H1 (cell line): ENCODE measurements at regions not wholly inside any gene's neighbourhood (a gene's known extent, or its start where the extent isn't known, plus 50 kb on each side); places are given as distances from the start of the nearest gene placed in this dataset.

Source experiments
- CTCF ChIA-PET: fragments of 300-600 bp; sonication (Branson Sonifier 250); formaldehyde crosslinking; loops from one replicate; lab custom pipeline; 2021; ENCODE audit not compliant: partially characterized antibody; lab: Charles Lee
- POLR2A ChIA-PET: fragments of 300-600 bp; sonication (Branson Sonifier 250); formaldehyde crosslinking; loops from one replicate; lab custom pipeline; 2021; ENCODE audit warnings: inconsistent platforms; ENCODE audit not compliant: partially characterized antibody; lab: Charles Lee
- DNase-seq, 2 experiments: peaks; one replicate each; pipeline versions ENCODE4 v3.0.0 to v3.0.0-alpha.2; 2010 to 2022; ENCODE audit warnings: low spot score in 2 of 2, low read depth in 1 of 2, mixed read lengths in 1 of 2
- FAIRE-seq: peaks from 2 replicates; lab custom pipeline; 2011; peaks lifted over from hg19 to GRCh38; lab: Jason Lieb, UNC
- H2AFZ ChIP-seq: 2 replicates; pipeline ENCODE4 v1.8.1; 2012; ENCODE audit warnings: low read length, inconsistent platforms
- H2AK5ac ChIP-seq: 2 replicates; pipeline ENCODE4 v1.6.1; 2013; ENCODE audit warnings: low read depth, low read length
- H2BK120ac ChIP-seq: replicated peaks from 2 replicates; pipeline ENCODE3; 2013; ENCODE audit warnings: low read depth, low read length, inconsistent platforms
- H2BK12ac ChIP-seq: 2 replicates; pipeline ENCODE4 v1.6.1; 2013; ENCODE audit warnings: low read depth, low read length
- H2BK15ac ChIP-seq: 2 replicates; pipeline ENCODE4 v1.6.1; 2013; ENCODE audit warnings: low read length
- H2BK20ac ChIP-seq: 2 replicates; pipeline ENCODE4 v1.6.1; 2013; ENCODE audit warnings: low read length
- H2BK5ac ChIP-seq: 2 replicates; pipeline ENCODE4 v1.6.1; 2013; ENCODE audit warnings: low read depth, low read length
- H3K14ac ChIP-seq: 2 replicates; pipeline ENCODE4 v1.6.1; 2013; ENCODE audit warnings: inconsistent platforms; ENCODE audit not compliant: insufficient read length
- H3K18ac ChIP-seq: 2 replicates; pipeline ENCODE4 v1.6.1; 2013; ENCODE audit warnings: low read length; ENCODE audit errors: extremely low read depth
- H3K23ac ChIP-seq: 2 replicates; pipeline ENCODE4 v1.6.1; 2013; ENCODE audit warnings: inconsistent platforms; ENCODE audit not compliant: insufficient read length
- H3K23me2 ChIP-seq: 2 replicates; pipeline ENCODE4 v1.6.1; 2013; ENCODE audit warnings: low read depth, low read length
- H3K27ac ChIP-seq: 2 replicates; pipeline ENCODE4 v1.6.1; 2011; ENCODE audit warnings: low read depth, low read length, inconsistent platforms
- H3K27me3 ChIP-seq, 4 experiments: replicated peaks in 1 of 4; 1 replicate in 1 of 4; 2 replicates in 3 of 4; pipeline versions ENCODE4 v1.6.1 to v1.8.1; 2011 to 2013; ENCODE audit warnings: low read length in 3 of 4, mild to moderate bottlenecking in 3 of 4, inconsistent platforms in 2 of 4, mixed read lengths in 2 of 4, moderate library complexity in 1 of 4; ENCODE audit not compliant: control insufficient read depth in 3 of 4, insufficient read depth in 3 of 4; ENCODE audit errors: extremely low read depth in 1 of 4
- H3K36me3 ChIP-seq, 4 experiments: 2 replicates each; pipeline versions ENCODE4 v1.6.1 to v1.8.1; 2011 to 2013; ENCODE audit warnings: mild to moderate bottlenecking in 4 of 4, low read length in 3 of 4, moderate library complexity in 2 of 4, control low read depth in 1 of 4, inconsistent platforms in 1 of 4; ENCODE audit not compliant: insufficient read depth in 4 of 4, control insufficient read depth in 2 of 4
- H3K4ac ChIP-seq: replicated peaks from 2 replicates; pipeline ENCODE3; 2013; ENCODE audit warnings: low read length, low read depth, mixed read lengths, inconsistent platforms; ENCODE audit not compliant: insufficient read length
- H3K4me1 ChIP-seq, 4 experiments: replicated peaks in 1 of 4; 1 replicate in 1 of 4; 2 replicates in 3 of 4; pipeline versions ENCODE4 v1.6.1 to v1.8.1; 2011 to 2013; ENCODE audit warnings: low read length in 3 of 4, inconsistent platforms in 2 of 4, mixed read lengths in 1 of 4; ENCODE audit not compliant: insufficient read depth in 4 of 4, control insufficient read depth in 3 of 4
- H3K4me2 ChIP-seq, 2 experiments: 2 replicates each; pipeline versions ENCODE4 v1.6.1 to v1.8.1; 2011 to 2013; ENCODE audit warnings: low read depth in 2 of 2, low read length in 2 of 2, control low read depth in 1 of 2, inconsistent platforms in 1 of 2, mild to moderate bottlenecking in 1 of 2; ENCODE audit not compliant: insufficient read depth in 1 of 2
- H3K4me3 ChIP-seq, 4 experiments: fragments of 200-600, 300-600 bp in 1 of 4; sonication (generic), shearing (Covaris generic), sonication (Bioruptor Twin) in 1 of 4; 2 replicates each; pipeline versions ENCODE4 v1.5.1 to v1.8.1; 2011 to 2016; ENCODE audit warnings: low read length in 4 of 4, low read depth in 3 of 4, control low read depth in 2 of 4, inconsistent platforms in 2 of 4, mild to moderate bottlenecking in 2 of 4, mixed read lengths in 1 of 4, moderate library complexity in 1 of 4; ENCODE audit not compliant: insufficient read depth in 2 of 4; ENCODE audit errors: extremely low read depth in 1 of 4
- H3K56ac ChIP-seq: replicated peaks from 2 replicates; pipeline ENCODE3; 2013; ENCODE audit warnings: low read depth, mild to moderate bottlenecking, mixed read lengths, low read length, inconsistent platforms; ENCODE audit not compliant: insufficient read length
- H3K79me1 ChIP-seq: 2 replicates; pipeline ENCODE4 v1.6.1; 2013; ENCODE audit warnings: low read depth, low read length, control low read depth
- H3K79me2 ChIP-seq, 2 experiments: 2 replicates each; pipeline versions ENCODE4 v1.6.1 to v1.8.1; 2012 to 2013; ENCODE audit warnings: low read length in 2 of 2, mild to moderate bottlenecking in 2 of 2, inconsistent platforms in 1 of 2; ENCODE audit not compliant: insufficient read depth in 2 of 2, control insufficient read depth in 1 of 2
- H3K9ac ChIP-seq, 4 experiments: replicated peaks in 1 of 4; 1 replicate in 1 of 4; 2 replicates in 3 of 4; pipeline versions ENCODE4 v1.6.1 to v1.8.1; 2011 to 2013; ENCODE audit warnings: low read depth in 3 of 4, low read length in 3 of 4, control low read depth in 2 of 4, mild to moderate bottlenecking in 2 of 4, moderate library complexity in 2 of 4, inconsistent platforms in 1 of 4; ENCODE audit errors: extremely low read depth in 1 of 4
- H3K9me3 ChIP-seq, 2 experiments: 2 replicates each; pipeline versions ENCODE4 v1.6.1 to v1.8.1; 2012 to 2013; ENCODE audit warnings: mild to moderate bottlenecking in 2 of 2, moderate library complexity in 2 of 2, control low read depth in 1 of 2, inconsistent platforms in 1 of 2, low read depth in 1 of 2, low read length in 1 of 2, mixed read lengths in 1 of 2; ENCODE audit not compliant: insufficient read depth in 2 of 2
- H4K20me1 ChIP-seq, 2 experiments: replicated peaks in 1 of 2; 2 replicates each; pipeline versions ENCODE3 to v1.8.1; 2011 to 2013; ENCODE audit warnings: inconsistent platforms in 2 of 2, low read length in 2 of 2, mild to moderate bottlenecking in 1 of 2; ENCODE audit not compliant: insufficient read depth in 2 of 2, control insufficient read depth in 1 of 2
- H4K5ac ChIP-seq: 2 replicates; pipeline ENCODE4 v1.6.1; 2013; ENCODE audit warnings: low read length, low read depth, mixed read lengths, inconsistent platforms; ENCODE audit not compliant: insufficient read length
- H4K8ac ChIP-seq: 2 replicates; pipeline ENCODE4 v1.8.0; 2013; ENCODE audit warnings: mild to moderate bottlenecking, moderate library complexity, low read length, inconsistent platforms; ENCODE audit not compliant: insufficient read depth; ENCODE audit errors: extremely low read depth
- H4K91ac ChIP-seq: replicated peaks from 2 replicates; pipeline ENCODE3; 2013; ENCODE audit warnings: low read length, mixed read lengths, inconsistent platforms; ENCODE audit not compliant: insufficient read length
- CBX8 ChIP-seq: fragments of 300-800, 300-1000 bp; sonication (generic); IDR thresholded peaks from 2 replicates; pipeline ENCODE4 v1.7.1; 2016; ENCODE audit warnings: low read depth, low read length, borderline replicate concordance
- CEBPB ChIP-seq: IDR thresholded peaks from 2 replicates; pipeline ENCODE4 v1.6.1; 2012; ENCODE audit warnings: low read depth, low read length
- CTBP2 ChIP-seq: IDR thresholded peaks from 2 replicates; pipeline ENCODE4 v1.7.0; 2011; ENCODE audit warnings: borderline replicate concordance, mild to moderate bottlenecking, moderate library complexity, mixed read lengths, low read length; ENCODE audit not compliant: insufficient read depth, insufficient read length
- FOSL1 ChIP-seq: IDR thresholded peaks from 2 replicates; pipeline ENCODE4 v1.6.1; 2011; ENCODE audit warnings: mild to moderate bottlenecking, low read depth, low read length, moderate library complexity; ENCODE audit not compliant: insufficient read depth
- KDM4A ChIP-seq: IDR thresholded peaks from one replicate; pipeline ENCODE4 v1.7.1; 2012; ENCODE audit warnings: low read depth, mild to moderate bottlenecking, moderate library complexity, low read length, inconsistent platforms; ENCODE audit not compliant: severe bottlenecking
- NANOG ChIP-seq: IDR thresholded peaks from 2 replicates; pipeline ENCODE4 v1.6.1; 2011; ENCODE audit warnings: low read length, low read depth, mild to moderate bottlenecking, inconsistent platforms; ENCODE audit not compliant: insufficient read depth, poor library complexity, severe bottlenecking
- RFX5 ChIP-seq: IDR thresholded peaks from 2 replicates; pipeline ENCODE4 v1.6.1; 2011; ENCODE audit warnings: low read depth, low read length, improper control_type of control experiment, borderline replicate concordance
- ZNF274 ChIP-seq: IDR thresholded peaks from 2 replicates; pipeline ENCODE4 v1.7.0; 2012; ENCODE audit warnings: low read length, borderline replicate concordance; ENCODE audit errors: extremely low read depth
- WGBS, 2 experiments: shearing (Covaris generic) in 1 of 2; methylation state at CpG; one replicate each; pipeline versions ENCODE4 v1.1.6 to v1.1.7; 2013 to 2015; ENCODE audit warnings: low lambda C conversion rate in 2 of 2, mixed read lengths in 2 of 2, inconsistent platforms in 1 of 2, low coverage in 1 of 2, missing lambda C conversion rate in 1 of 2; ENCODE audit not compliant: insufficient replicate concordance in 2 of 2, insufficient coverage in 1 of 2, insufficient read length in 1 of 2; ENCODE audit errors: extremely low coverage in 1 of 2, missing lambda C conversion rate in 1 of 2; 5-methylcytosine and 5-hydroxymethylcytosine counted together

- CTCF ChIA-PET, result interaction anchor here (0.9 to 1.0 kb wide), 2 partner anchors 17 to 236 kb away, joined by 3 read pairs; no protein-coding TSS in a partner anchor
Observed at GRCh38 chr9:2465516-2465915, 156.1 kb upstream of the VLDLR start.

More at GRCh38 chr9:2465516-2465915, 156.1 kb upstream of the VLDLR start:
- FAIRE-seq (no peak), DNase-seq (no peak)
- Histone ChIP-seq H3K27ac (no peak overlapping the region), H2BK5ac (no peak overlapping the region), H3K36me3 (no peaks in the 10 kb centered on the region; a peak in 1 of 8 replicates), H4K5ac (no peak overlapping the region), H3K23ac (no peak overlapping the region), H2BK20ac (no peak overlapping the region), H3K14ac (no peak overlapping the region), H2BK120ac (no peak overlapping the region), H3K56ac (no peak overlapping the region), H3K18ac (no peak overlapping the region), H3K79me1 (no peaks in the 10 kb centered on the region), H3K4me2 (no peak overlapping the region), H2AK5ac (no peak overlapping the region), H2BK12ac (no peak overlapping the region), H3K23me2 (no peaks in the 10 kb centered on the region), H2AFZ (no peak overlapping the region), H4K91ac (no peak overlapping the region), H3K79me2 (no peaks in the 10 kb centered on the region), H3K4ac (no peak overlapping the region), H3K9ac (no peak overlapping the region), H4K20me1 (no peaks in the 10 kb centered on the region), H3K27me3 (no peaks in the 10 kb centered on the region), H4K8ac (no peak overlapping the region), H3K9me3 (peaks cover 5 to 6% of the 10 kb centered on the region in 2 experiments; a peak in 3 of 4 replicates), H3K4me3 (no peak overlapping the region), H3K4me1 (peaks cover 0 to 3% (median 0%) of the 10 kb centered on the region in 4 experiments; a peak in 1 of 7 replicates), H2BK15ac (no peak overlapping the region)
- no peak for TF ChIP-seq KDM4A
- no peak for TF ChIP-seq CTBP2
- TF ChIP-seq CEBPB, result no peak
- no peak for TF ChIP-seq ZNF274
- TF ChIP-seq RFX5, result no peak
- TF ChIP-seq FOSL1, result no peak
- no peak for TF ChIP-seq CBX8
- no peak for TF ChIP-seq NANOG
- WGBS, 2 experiments, result 87% methylated on average over 2 of the region's 2 CpGs; no CpG with 5 or more reads in 1 of the 2 experiments
- POLR2A ChIA-PET, result no interaction called here
